PFSK-1 (cell line): ENCODE measurements at regions not wholly inside any gene's neighbourhood (a gene's known extent, or its start where the extent isn't known, plus 50 kb on each side); places are given as distances from the start of the nearest gene placed in this dataset.

Experiments used
- POLR2AphosphoS5 ChIP-seq: IDR thresholded peaks from 2 replicates; pipeline ENCODE4 v1.6.1; 2012; ENCODE audit warnings: low read depth, mild to moderate bottlenecking, control low read depth, low read length, moderate library complexity
- SIN3A ChIP-seq: IDR thresholded peaks from 2 replicates; pipeline ENCODE4 v1.6.1; 2012; ENCODE audit warnings: mild to moderate bottlenecking, low read length, moderate library complexity, borderline replicate concordance; ENCODE audit not compliant: insufficient read depth
- TAF1 ChIP-seq: IDR thresholded peaks from 2 replicates; pipeline ENCODE4 v1.6.1; 2012; ENCODE audit warnings: low read length, control low read depth, borderline replicate concordance; ENCODE audit not compliant: insufficient read depth
- TF ChIP-seq, protein P1 (sequence below), 2 experiments: IDR thresholded peaks; 2 replicates each; pipeline versions ENCODE4 v1.6.1 to v1.8.0; 2011 to 2012; ENCODE audit warnings: low read depth in 2 of 2, low read length in 2 of 2, control low read depth in 1 of 2, inconsistent platforms in 1 of 2, mild to moderate bottlenecking in 1 of 2, moderate library complexity in 1 of 2; ENCODE audit not compliant: insufficient read depth in 1 of 2

DNA sequence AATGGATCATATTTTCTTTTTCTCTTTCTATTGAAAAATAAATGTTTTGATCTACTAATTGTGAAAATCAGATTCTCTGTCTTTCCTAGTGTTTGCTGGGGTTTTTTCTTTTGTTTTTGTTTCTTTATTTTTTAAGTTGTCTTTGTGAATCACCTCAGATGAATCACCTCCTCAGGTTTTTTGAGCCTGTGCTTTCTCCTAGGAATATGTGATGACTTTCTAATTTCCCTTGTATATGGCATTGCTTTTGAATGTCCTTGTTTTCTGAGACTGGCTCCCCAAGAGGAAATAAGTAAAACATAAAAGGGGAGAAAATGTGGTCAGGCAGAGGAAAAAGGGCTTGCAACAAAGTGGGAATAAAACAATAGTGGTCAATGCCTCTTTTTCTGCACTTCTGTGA is 750.0 kb downstream of the ZPLD1 start:
- TF ChIP-seq, protein P1, sequence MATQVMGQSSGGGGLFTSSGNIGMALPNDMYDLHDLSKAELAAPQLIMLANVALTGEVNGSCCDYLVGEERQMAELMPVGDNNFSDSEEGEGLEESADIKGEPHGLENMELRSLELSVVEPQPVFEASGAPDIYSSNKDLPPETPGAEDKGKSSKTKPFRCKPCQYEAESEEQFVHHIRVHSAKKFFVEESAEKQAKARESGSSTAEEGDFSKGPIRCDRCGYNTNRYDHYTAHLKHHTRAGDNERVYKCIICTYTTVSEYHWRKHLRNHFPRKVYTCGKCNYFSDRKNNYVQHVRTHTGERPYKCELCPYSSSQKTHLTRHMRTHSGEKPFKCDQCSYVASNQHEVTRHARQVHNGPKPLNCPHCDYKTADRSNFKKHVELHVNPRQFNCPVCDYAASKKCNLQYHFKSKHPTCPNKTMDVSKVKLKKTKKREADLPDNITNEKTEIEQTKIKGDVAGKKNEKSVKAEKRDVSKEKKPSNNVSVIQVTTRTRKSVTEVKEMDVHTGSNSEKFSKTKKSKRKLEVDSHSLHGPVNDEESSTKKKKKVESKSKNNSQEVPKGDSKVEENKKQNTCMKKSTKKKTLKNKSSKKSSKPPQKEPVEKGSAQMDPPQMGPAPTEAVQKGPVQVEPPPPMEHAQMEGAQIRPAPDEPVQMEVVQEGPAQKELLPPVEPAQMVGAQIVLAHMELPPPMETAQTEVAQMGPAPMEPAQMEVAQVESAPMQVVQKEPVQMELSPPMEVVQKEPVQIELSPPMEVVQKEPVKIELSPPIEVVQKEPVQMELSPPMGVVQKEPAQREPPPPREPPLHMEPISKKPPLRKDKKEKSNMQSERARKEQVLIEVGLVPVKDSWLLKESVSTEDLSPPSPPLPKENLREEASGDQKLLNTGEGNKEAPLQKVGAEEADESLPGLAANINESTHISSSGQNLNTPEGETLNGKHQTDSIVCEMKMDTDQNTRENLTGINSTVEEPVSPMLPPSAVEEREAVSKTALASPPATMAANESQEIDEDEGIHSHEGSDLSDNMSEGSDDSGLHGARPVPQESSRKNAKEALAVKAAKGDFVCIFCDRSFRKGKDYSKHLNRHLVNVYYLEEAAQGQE (IDR thresholded peaks at IDR 0.05; ENCODE audit: insufficient read depth in 1 of 2, low read depth in 2 of 2, low read length in 2 of 2) = no peak
- TF ChIP-seq TAF1 (no peak), SIN3A (no peak), POLR2AphosphoS5 (no peak)
